Liver (tissue), 7 donors: ENCODE measurements at regions not wholly inside any gene's neighbourhood (a gene's known extent, or its start where the extent isn't known, plus 50 kb on each side); places are given as distances from the start of the nearest gene placed in this dataset.
"Not testable (repeated sequence)": the region's sequence is repeated elsewhere in the genome, so short reads cannot be mapped to it uniquely, and the experiment has no call there.

Experiments used
- DNase-seq: peaks from one replicate; pipeline ENCODE4 v3.0.0-alpha.2; 2017; ENCODE audit warnings: low spot score
- H3K27ac ChIP-seq, 2 donors: one replicate each; pipeline ENCODE4 v1.7.0; 2013; ENCODE audit warnings: inconsistent platforms in 2 of 2, low read length in 2 of 2, control low read depth in 1 of 2, low read depth in 1 of 2, mild to moderate bottlenecking in 1 of 2
- H3K27me3 ChIP-seq, 4 donors: one replicate each; pipeline versions ENCODE4 v1.6.1 to v1.7.0; 2013; ENCODE audit warnings: low read length in 3 of 4, inconsistent platforms in 1 of 4, mild to moderate bottlenecking in 1 of 4, moderate library complexity in 1 of 4; ENCODE audit not compliant: control insufficient read depth in 4 of 4, insufficient read depth in 4 of 4
- H3K36me3 ChIP-seq, 4 donors: one replicate each; pipeline versions ENCODE4 v1.6.1 to v1.7.0; 2013; ENCODE audit warnings: low read length in 3 of 4, mild to moderate bottlenecking in 3 of 4, low read depth in 1 of 4, moderate library complexity in 1 of 4; ENCODE audit not compliant: control insufficient read depth in 4 of 4, insufficient read depth in 3 of 4
- H3K4me1 ChIP-seq, 4 donors: one replicate each; pipeline versions ENCODE4 v1.6.1 to v1.7.0; 2013; ENCODE audit warnings: low read length in 3 of 4, mild to moderate bottlenecking in 3 of 4, moderate library complexity in 1 of 4; ENCODE audit not compliant: control insufficient read depth in 4 of 4, insufficient read depth in 4 of 4
- H3K4me3 ChIP-seq, 3 donors: one replicate each; pipeline versions ENCODE4 v1.6.1 to v1.7.0; 2013; ENCODE audit warnings: low read length in 3 of 3, control low read depth in 1 of 3, low read depth in 1 of 3, mild to moderate bottlenecking in 1 of 3
- H3K9ac ChIP-seq, 2 donors: one replicate each; pipeline ENCODE4 v1.7.0; 2013; ENCODE audit warnings: low read length in 2 of 2, mild to moderate bottlenecking in 2 of 2, moderate library complexity in 2 of 2, control low read depth in 1 of 2, low read depth in 1 of 2
- H3K9me3 ChIP-seq, 4 donors: one replicate each; pipeline versions ENCODE4 v1.6.1 to v1.7.0; 2013; ENCODE audit warnings: low read length in 3 of 4; ENCODE audit not compliant: control insufficient read depth in 4 of 4
- EGR1 ChIP-seq, 2 donors: IDR thresholded peaks; 2 replicates each; pipeline ENCODE4 v1.6.1; 2016 to 2018; ENCODE audit warnings: antibody characterized with exemption in 2 of 2, low read depth in 2 of 2
- NR2F2 ChIP-seq: IDR thresholded peaks from 2 replicates; pipeline ENCODE4 v1.6.1; 2016; ENCODE audit warnings: antibody characterized with exemption
- RAD21 ChIP-seq, 2 donors: IDR thresholded peaks; 2 replicates each; pipeline ENCODE4 v1.6.1; 2016; ENCODE audit warnings: antibody characterized with exemption in 2 of 2, mild to moderate bottlenecking in 2 of 2
- REST ChIP-seq: IDR thresholded peaks from 2 replicates; pipeline ENCODE4 v1.6.1; 2016; ENCODE audit warnings: antibody characterized with exemption, mild to moderate bottlenecking
- RXRA ChIP-seq, 2 donors: IDR thresholded peaks; 2 replicates each; pipeline ENCODE4 v1.6.1; 2017 to 2018; ENCODE audit warnings: antibody characterized with exemption in 2 of 2, mild to moderate bottlenecking in 1 of 2
- SP1 ChIP-seq: IDR thresholded peaks from 2 replicates; pipeline ENCODE4 v1.6.1; 2018; ENCODE audit warnings: antibody characterized with exemption, mild to moderate bottlenecking
- TAF1 ChIP-seq: conservative IDR thresholded peaks from 2 replicates; pipeline ENCODE4 v1.6.1; 2016; ENCODE audit warnings: antibody characterized with exemption, mild to moderate bottlenecking
- YY1 ChIP-seq: IDR thresholded peaks from 2 replicates; pipeline ENCODE4 v1.6.1; 2016; ENCODE audit warnings: antibody characterized with exemption, mild to moderate bottlenecking
- WGBS: extraction: QIAGEN DNeasy Blood & Tissue Kit; methylation state at CpG from one replicate; pipeline ENCODE4 v1.1.7; 2013; 5-methylcytosine and 5-hydroxymethylcytosine counted together
- TF ChIP-seq, protein P1 (sequence below): IDR thresholded peaks from 2 replicates; pipeline ENCODE4 v1.6.1; 2016; ENCODE audit warnings: antibody characterized with exemption
- donor health status: healthy.
- donor health status: healthy.
- donor health status: healthy.
- donor health status: healthy.

GRCh38 chr12:131340616-131341210 lies 370.2 kb upstream of the SFSWAP start:
- no peaks in the 10 kb centered on the region for H3K4me1 ChIP-seq
- peaks cover 0 to under 1% (median 0%) of the 10 kb centered on the region in 4 donors for H3K27me3 ChIP-seq
- H3K27ac ChIP-seq: no peak overlapping the region
- H3K9me3 ChIP-seq: no peaks in the 10 kb centered on the region
- no peak for DNase-seq
- H3K4me3 ChIP-seq: no peak overlapping the region
- TF ChIP-seq SP1: no peak
- no peak for TF ChIP-seq TAF1
- TF ChIP-seq NR2F2: no peak
- TF ChIP-seq, protein P1, sequence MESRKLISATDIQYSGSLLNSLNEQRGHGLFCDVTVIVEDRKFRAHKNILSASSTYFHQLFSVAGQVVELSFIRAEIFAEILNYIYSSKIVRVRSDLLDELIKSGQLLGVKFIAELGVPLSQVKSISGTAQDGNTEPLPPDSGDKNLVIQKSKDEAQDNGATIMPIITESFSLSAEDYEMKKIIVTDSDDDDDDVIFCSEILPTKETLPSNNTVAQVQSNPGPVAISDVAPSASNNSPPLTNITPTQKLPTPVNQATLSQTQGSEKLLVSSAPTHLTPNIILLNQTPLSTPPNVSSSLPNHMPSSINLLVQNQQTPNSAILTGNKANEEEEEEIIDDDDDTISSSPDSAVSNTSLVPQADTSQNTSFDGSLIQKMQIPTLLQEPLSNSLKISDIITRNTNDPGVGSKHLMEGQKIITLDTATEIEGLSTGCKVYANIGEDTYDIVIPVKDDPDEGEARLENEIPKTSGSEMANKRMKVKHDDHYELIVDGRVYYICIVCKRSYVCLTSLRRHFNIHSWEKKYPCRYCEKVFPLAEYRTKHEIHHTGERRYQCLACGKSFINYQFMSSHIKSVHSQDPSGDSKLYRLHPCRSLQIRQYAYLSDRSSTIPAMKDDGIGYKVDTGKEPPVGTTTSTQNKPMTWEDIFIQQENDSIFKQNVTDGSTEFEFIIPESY: no peak
- TF ChIP-seq REST: no peak
- no peak for TF ChIP-seq EGR1 (IDR thresholded peaks at IDR 0.05; ENCODE audit: low read depth in 2 of 2)
- TF ChIP-seq RAD21 (IDR thresholded peaks at IDR 0.05): no peak
- no peak for TF ChIP-seq YY1
- TF ChIP-seq RXRA (IDR thresholded peaks at IDR 0.05): no peak
- no peaks in the 10 kb centered on the region for H3K36me3 ChIP-seq
- WGBS: 75% methylated on average over 13 of the region's 13 CpGs
- no peak overlapping the region for H3K9ac ChIP-seq

DNA sequence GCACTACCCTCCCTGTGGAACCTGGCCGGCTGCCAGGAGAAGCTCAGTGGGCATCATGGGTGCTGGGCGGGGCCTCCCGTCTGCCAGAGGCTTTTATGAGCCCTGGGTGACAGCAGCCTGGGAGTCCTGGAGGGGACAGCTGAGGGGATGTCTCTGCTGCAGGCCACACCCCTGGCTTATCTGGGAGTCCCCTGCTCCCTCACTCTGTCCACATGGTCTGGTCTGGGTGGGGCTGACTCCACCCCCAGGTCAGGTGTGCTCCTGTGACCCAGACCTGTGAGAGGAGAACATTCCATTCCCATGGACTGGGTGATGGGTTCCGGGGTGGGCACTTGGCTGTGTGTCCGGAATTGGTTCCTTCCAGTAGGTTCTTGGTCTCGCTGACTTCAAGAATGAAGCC lies 369.3 kb upstream of the SFSWAP start:
- H3K27me3 ChIP-seq, DNase-seq, H3K9me3 ChIP-seq, H3K36me3 ChIP-seq, H3K27ac ChIP-seq, H3K4me3 ChIP-seq, H3K4me1 ChIP-seq, H3K9ac ChIP-seq: not testable (repeated sequence)
- WGBS: 59% methylated on average over 6 of the region's 6 CpGs

GRCh38 chr12:131343436-131343835 lies 367.5 kb upstream of the SFSWAP start:
- H3K9ac ChIP-seq, H3K9me3 ChIP-seq, H3K36me3 ChIP-seq, H3K27me3 ChIP-seq, H3K4me1 ChIP-seq, DNase-seq, H3K27ac ChIP-seq, H3K4me3 ChIP-seq: not testable (repeated sequence)
- 73% methylated on average over 3 of the region's 3 CpGs for WGBS

- not testable (repeated sequence) for H3K9me3 ChIP-seq, H3K4me3 ChIP-seq, H3K36me3 ChIP-seq, H3K27me3 ChIP-seq, H3K9ac ChIP-seq, H3K27ac ChIP-seq, H3K4me1 ChIP-seq, DNase-seq
- 65% methylated on average over 22 of the region's 22 CpGs for WGBS
Observed at GRCh38 chr12:131344715-131345520, 366.0 kb upstream of the SFSWAP start.
